ENCODE measurements at regions not wholly inside any gene's neighbourhood (a gene's known extent, or its start where the extent isn't known, plus 50 kb on each side); places are given as distances from the start of the nearest gene placed in this dataset.

- Mint-ChIP-seq H3K4me3 (no peak overlapping the region), H3K36me3 (ENCODE audit: insufficient read depth) (no peaks in the 10 kb centered on the region), H3K4me1 (no peaks in the 10 kb centered on the region), H3K9me3 (no peaks in the 10 kb centered on the region), H3K27me3 (no peaks in the 10 kb centered on the region), H3K27ac (ENCODE audit: low read depth) (no peak overlapping the region)
- ATAC-seq (replicated peaks; ENCODE audit: extremely low read depth, poor library complexity, severe bottlenecking) (no peak), DNase-seq (ENCODE audit: low spot score in 2 of 2) (no peak)
Observed at GRCh38 chr15:48058371-48058770, 62.4 kb upstream of the SLC24A5 start.

GRCh38 chr15:48059791-48060190, 61.0 kb upstream of the SLC24A5 start:
- H3K4me3 Mint-ChIP-seq = no peak overlapping the region
- no peaks in the 10 kb centered on the region for H3K4me1 Mint-ChIP-seq
- peaks cover 1% of the 10 kb centered on the region for H3K27me3 Mint-ChIP-seq
- no peak for ATAC-seq (replicated peaks; ENCODE audit: extremely low read depth, poor library complexity, severe bottlenecking)
- no peak overlapping the region for H3K27ac Mint-ChIP-seq (ENCODE audit: low read depth)
- DNase-seq (ENCODE audit: low spot score in 2 of 2) = no peak
- no peaks in the 10 kb centered on the region for H3K9me3 Mint-ChIP-seq
- no peaks in the 10 kb centered on the region for H3K36me3 Mint-ChIP-seq (ENCODE audit: insufficient read depth)

- no peak for ATAC-seq (replicated peaks; ENCODE audit: extremely low read depth, poor library complexity, severe bottlenecking)
- H3K4me3 Mint-ChIP-seq = no peak overlapping the region
- no peaks in the 10 kb centered on the region for H3K36me3 Mint-ChIP-seq (ENCODE audit: insufficient read depth)
- H3K4me1 Mint-ChIP-seq = no peaks in the 10 kb centered on the region
- peaks cover 7% of the 10 kb centered on the region for H3K27me3 Mint-ChIP-seq
- peaks cover 1% of the 10 kb centered on the region for H3K9me3 Mint-ChIP-seq
- H3K27ac Mint-ChIP-seq (ENCODE audit: low read depth) = no peak overlapping the region
- DNase-seq (ENCODE audit: low spot score in 2 of 2) = no peak
Observed at GRCh38 chr15:48060396-48060795, 60.4 kb upstream of the SLC24A5 start.

GRCh38 chr15:48061605-48062004, 59.2 kb upstream of the SLC24A5 start:
- H3K9me3 Mint-ChIP-seq = peaks cover 7% of the 10 kb centered on the region
- no peaks in the 10 kb centered on the region for H3K4me1 Mint-ChIP-seq
- no peak for ATAC-seq (replicated peaks; ENCODE audit: extremely low read depth, poor library complexity, severe bottlenecking)
- no peak overlapping the region for H3K27ac Mint-ChIP-seq (ENCODE audit: low read depth)
- H3K36me3 Mint-ChIP-seq (ENCODE audit: insufficient read depth) = no peaks in the 10 kb centered on the region
- no peak overlapping the region for H3K4me3 Mint-ChIP-seq
- H3K27me3 Mint-ChIP-seq = peaks cover 19% of the 10 kb centered on the region
- DNase-seq (ENCODE audit: low spot score in 2 of 2) = no peak

- no peaks in the 10 kb centered on the region for H3K36me3 Mint-ChIP-seq (ENCODE audit: insufficient read depth)
- no peak for ATAC-seq (replicated peaks; ENCODE audit: extremely low read depth, poor library complexity, severe bottlenecking)
Observed at GRCh38 chr15:48062148-48062872, 58.5 kb upstream of the SLC24A5 start.

GRCh38 chr15:48063411-48063985, 57.3 kb upstream of the SLC24A5 start:
- no peak for ATAC-seq (replicated peaks; ENCODE audit: extremely low read depth, poor library complexity, severe bottlenecking)
- Mint-ChIP-seq H3K9me3 (peaks cover 7% of the 10 kb centered on the region), H3K4me1 (no peaks in the 10 kb centered on the region), H3K27me3 (peaks cover 24% of the 10 kb centered on the region), H3K36me3 (ENCODE audit: insufficient read depth) (no peaks in the 10 kb centered on the region), H3K27ac (ENCODE audit: low read depth) (no peak overlapping the region), H3K4me3 (no peak overlapping the region)
- no peak for DNase-seq (ENCODE audit: low spot score in 2 of 2)

More at GRCh38 chr15:48062148-48062872, 58.5 kb upstream of the SLC24A5 start:
- H3K4me3 Mint-ChIP-seq = no peak overlapping the region
- H3K27me3 Mint-ChIP-seq = peaks cover 24% of the 10 kb centered on the region
- H3K27ac Mint-ChIP-seq (ENCODE audit: low read depth) = no peak overlapping the region
- no peaks in the 10 kb centered on the region for H3K4me1 Mint-ChIP-seq
- peaks cover 7% of the 10 kb centered on the region for H3K9me3 Mint-ChIP-seq
- no peak for DNase-seq (ENCODE audit: low spot score in 2 of 2)

- peaks cover 24% of the 10 kb centered on the region for H3K27me3 Mint-ChIP-seq
- no peaks in the 10 kb centered on the region for H3K4me1 Mint-ChIP-seq
- ATAC-seq (replicated peaks; ENCODE audit: extremely low read depth, poor library complexity, severe bottlenecking) = no peak
- H3K9me3 Mint-ChIP-seq = peaks cover 7% of the 10 kb centered on the region
- DNase-seq (ENCODE audit: low spot score in 2 of 2) = no peak
- no peaks in the 10 kb centered on the region for H3K36me3 Mint-ChIP-seq (ENCODE audit: insufficient read depth)
- no peak overlapping the region for H3K27ac Mint-ChIP-seq (ENCODE audit: low read depth)
- H3K4me3 Mint-ChIP-seq = no peak overlapping the region
Observed at GRCh38 chr15:48064421-48064820, 56.4 kb upstream of the SLC24A5 start.

GRCh38 chr15:48066456-48066855, 54.3 kb upstream of the SLC24A5 start:
- H3K27ac Mint-ChIP-seq (ENCODE audit: low read depth) = no peak overlapping the region
- no peak overlapping the region for H3K4me3 Mint-ChIP-seq
- no peak for ATAC-seq (replicated peaks; ENCODE audit: extremely low read depth, poor library complexity, severe bottlenecking)
- H3K27me3 Mint-ChIP-seq = peaks cover 24% of the 10 kb centered on the region
- no peaks in the 10 kb centered on the region for H3K4me1 Mint-ChIP-seq
- DNase-seq (ENCODE audit: low spot score in 2 of 2) = no peak
- no peaks in the 10 kb centered on the region for H3K36me3 Mint-ChIP-seq (ENCODE audit: insufficient read depth)
- H3K9me3 Mint-ChIP-seq = peaks cover 7% of the 10 kb centered on the region
